ENCODE measurements at regions not wholly inside any gene's neighbourhood (a gene's known extent, or its start where the extent isn't known, plus 50 kb on each side); places are given as distances from the start of the nearest gene placed in this dataset.
"Not testable (repeated sequence)": the region's sequence is repeated elsewhere in the genome, so short reads cannot be mapped to it uniquely, and the experiment has no call there.

DNA sequence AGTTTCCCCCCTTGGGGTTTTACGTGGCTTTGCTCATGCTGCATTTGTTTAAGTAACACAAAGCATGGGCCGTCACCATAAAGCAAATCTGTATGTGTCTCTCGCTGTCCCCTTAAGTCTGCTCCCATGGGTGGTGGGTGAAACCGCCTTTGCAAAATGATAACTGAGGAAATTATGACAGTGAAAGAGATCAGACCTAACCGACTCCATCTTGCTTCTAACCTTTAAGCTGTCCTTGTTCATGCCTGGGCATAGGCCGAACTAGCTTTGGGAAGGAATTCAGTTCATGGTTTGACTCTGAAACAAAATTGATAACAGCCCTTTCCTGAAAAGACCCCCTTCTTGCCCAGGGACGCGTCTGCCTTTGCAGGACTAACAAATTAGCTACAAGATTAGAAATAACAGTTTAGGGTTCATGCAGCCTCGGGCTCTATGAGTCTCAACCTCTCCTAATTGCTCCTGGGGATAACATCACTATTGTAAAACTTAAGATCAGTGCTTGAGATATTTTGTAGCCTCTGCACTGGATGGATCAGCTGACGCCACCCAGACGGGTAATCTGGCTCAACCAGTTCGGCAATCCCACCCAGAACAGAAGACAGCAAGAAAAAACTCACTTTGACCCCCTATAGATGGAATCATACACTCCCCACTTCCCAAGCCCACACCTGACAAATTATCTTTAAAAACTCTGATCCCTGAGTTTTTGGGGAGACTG lies 623.7 kb downstream of the TYW1 start:
- no peak for DNase-seq (ENCODE audit: low read depth)

DNA sequence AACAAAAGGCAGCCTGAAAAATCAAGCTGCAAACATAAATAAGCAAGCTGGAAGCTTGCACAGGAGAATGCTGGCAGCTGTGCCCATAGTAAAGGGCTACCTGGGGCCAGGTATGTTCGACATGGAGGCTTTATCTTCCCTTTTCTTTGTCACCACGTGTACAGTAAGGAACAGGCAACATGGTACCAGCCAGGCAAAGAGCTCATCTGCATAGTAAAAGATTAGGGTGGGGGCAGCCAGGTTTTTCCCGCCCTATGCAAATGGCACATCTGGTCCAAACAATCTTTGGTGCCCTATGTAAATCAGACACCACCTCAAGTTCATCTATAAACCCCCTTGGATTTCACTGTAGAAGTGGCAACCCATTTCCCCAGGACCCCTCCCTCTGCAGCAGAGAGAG lies 625.1 kb downstream of the TYW1 start:
- no peak for DNase-seq (ENCODE audit: low read depth)

DNA sequence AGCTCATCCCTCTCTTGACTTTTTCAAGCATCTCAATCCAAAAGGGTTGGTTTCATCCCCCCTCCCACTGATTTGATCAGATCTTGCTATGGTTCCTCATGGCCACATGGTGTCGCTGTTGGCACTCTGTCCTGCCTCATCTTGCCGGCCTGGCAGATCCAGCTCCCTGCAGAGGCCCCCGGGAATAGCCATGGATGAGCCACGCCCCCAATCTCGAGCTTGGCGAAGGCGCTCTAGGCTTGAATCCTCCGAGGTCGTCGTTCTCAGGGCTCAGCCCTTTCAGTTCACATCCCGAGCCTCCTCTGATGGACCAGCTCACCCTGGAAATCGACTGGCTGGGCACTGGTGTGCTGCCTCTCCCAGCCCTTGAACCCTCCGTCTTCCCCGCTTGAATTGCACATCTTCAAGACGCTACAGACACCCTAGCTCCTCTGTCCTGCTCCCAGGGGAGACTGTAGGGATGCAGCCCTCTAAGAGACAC lies 628.7 kb downstream of the TYW1 start:
- peak; percentile 15 for DNase-seq (ENCODE audit: low read depth)

DNA sequence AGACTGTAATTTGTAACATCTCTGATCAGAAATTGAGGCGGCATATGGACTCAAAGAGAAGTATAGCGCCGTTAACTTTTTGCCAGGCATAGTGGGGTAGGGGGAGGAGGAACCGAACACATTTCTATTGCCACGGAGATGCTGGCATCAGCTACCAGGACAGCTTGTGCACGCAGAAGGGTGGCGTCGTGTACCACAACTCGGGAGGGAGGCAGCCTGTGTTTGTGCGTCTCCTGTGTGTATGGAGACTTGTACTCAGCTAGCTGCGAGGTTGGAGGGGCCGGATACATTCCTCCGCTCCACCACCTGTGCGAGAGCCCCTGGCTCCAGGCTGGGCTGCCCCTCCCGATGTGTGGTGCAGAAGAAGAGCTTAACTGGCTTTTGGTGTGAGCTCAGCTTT lies 634.8 kb downstream of the TYW1 start:
- no peak for DNase-seq (ENCODE audit: low read depth)

DNA sequence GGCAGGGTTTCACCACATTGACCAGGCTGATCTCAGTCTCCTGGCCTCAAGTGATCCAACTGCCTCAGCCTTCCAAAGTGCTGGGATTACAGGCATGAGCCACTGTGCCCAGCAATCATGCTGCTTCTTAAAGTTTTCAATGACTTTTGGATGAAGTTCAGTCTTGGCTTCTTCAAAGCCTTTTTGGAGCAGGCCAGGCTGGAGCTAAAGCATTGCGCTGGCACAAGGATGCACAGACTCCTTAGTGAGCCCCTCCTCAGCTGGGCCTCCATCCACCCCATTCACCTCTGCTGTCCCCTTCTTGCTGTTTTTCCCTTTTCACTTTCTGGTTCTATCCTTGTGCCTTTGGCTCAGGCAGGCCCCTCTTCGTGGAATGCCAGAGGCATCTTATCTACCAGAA lies 638.6 kb downstream of the TYW1 start:
- DNase-seq (ENCODE audit: low read depth): no peak

DNA sequence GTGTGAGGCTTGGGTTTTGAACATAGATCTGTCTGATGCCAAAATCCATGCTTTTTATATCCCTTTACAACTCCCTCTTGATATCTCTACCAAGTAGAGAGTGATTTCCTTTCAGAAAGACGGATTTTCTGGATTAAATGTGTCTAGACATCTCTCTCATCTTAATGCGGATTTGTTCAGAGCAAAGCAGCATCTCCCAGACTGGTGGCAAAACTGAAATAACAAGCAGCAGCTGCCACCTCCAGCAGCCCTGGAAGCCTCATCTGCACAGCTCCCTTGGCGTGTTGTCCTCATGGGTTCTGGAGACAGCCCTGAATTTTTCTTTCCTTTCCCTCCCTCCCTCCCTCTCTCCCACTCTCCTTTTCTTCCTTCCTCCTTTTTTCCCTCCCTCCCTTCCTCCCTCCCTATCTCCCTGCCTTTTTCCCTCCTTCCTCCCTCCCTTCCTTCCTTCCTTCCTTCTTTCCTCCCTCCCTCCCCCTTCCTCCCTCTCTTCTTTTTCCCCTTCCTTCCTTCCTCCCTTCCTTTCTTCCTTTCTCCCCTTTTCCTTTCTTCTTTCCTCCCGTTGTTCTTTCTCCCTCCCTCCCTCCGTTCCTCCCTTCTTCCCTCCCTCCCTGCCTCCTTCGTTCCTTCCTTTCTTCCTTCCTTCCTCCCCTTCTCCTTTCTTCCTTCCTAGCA lies 639.9 kb downstream of the TYW1 start:
- no peak for DNase-seq (ENCODE audit: low read depth)

DNA sequence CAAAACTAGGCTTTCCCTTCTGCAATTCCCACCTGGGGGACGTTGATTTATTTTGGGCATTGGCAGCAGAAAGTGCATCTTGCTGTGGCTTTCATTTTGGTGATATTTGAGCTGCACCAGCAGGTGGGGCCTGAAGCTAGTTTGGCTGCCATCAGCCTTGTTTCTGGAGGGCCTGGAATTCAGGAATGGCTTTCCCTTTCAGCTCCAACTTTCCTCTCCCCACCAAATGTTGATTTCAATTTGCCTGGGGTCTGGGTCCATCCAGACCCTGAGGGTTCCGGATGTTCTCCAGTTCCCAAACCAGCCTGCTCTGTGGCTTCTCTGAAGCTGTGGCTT lies 640.4 kb downstream of the TYW1 start:
- DNase-seq (ENCODE audit: low read depth): no peak

DNA sequence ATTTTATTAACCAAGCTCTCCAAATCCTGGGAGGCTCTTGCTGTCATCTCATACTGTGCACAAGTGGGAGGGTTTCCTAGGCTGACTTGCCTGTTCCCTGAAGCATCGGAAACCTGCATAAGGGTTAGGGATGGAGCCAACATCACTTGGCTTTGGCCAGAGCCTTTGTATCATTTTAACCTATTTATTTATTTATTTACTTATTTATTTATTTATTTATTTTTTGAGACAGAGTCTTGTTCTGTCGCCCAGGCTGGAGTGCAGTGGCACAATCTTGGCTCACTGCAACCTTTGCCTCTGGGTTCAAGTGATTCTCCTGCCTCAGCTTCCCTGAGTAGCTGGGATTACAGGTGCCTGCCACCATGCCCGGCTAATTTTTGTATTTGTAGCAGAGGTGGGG lies 645.9 kb downstream of the TYW1 start:
- DNase-seq (ENCODE audit: low read depth): not testable (repeated sequence)

DNA sequence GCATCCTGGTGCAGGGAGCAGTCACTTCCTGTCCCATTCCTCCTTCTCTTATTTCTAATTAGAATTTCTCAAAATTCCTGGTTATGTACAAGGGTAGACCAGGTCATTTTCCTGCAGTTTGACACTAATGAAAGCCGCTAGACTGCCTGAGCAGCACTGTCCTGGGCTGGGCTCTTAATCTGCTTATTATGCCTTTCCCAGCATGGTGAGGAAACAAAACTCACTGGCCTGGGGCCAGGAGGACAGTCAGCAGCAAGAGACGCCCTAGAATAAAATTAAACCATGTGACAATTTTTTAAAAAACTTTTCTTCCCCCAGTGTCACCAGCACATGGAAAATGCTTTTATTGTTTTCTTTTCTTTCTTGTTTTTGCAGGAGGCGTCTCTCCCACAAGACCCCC lies 647.5 kb downstream of the TYW1 start:
- no peak for DNase-seq (ENCODE audit: low read depth)

DNA sequence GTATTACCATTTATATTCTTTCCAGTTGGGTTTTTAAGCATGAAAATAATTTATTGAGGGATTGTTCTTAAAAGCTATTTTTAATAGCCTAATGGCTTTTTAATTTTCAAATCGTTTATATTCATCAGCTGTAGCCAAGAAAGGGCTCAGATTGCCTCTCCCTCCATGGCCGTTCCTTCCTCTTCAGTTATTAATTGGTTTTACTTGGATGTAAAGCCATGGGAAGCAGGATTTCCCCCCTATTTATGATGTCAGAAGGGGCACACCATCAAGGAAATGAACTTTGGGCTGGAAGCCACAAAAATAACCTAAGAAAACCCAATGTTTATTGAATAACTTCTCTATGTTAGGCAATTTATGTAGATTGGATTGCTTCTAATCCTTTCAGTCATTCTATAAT lies 656.3 kb downstream of the TYW1 start:
- DNase-seq (ENCODE audit: low read depth): no peak

DNA sequence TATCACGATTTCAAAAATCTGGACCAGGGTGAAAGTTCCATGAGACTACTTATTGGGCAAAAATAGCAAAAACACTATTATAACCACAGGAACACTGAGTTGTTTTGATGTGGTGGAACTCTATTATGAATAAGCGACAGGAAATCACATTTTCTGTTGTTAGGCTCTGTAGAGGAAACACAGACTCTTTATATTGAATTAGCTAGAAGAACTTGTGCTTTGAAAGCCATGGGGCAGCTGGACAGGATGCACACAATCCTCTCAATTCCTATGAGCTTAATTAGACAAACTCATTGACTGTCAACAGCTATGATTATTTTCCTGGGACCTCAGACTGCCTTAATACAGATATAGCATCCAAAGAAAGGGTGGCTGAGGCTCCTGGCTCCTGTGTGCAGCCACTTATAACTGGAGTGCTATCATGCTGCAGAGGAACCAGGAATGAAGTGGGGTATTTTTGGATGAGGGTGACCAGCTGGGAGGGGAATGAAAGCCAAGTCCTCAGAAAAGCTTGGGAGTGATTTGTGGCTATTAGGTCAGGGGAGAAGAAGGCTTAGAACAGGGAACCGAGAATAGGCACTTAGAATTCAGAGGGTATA lies 657.3 kb downstream of the TYW1 start:
- DNase-seq (ENCODE audit: low read depth): no peak

DNA sequence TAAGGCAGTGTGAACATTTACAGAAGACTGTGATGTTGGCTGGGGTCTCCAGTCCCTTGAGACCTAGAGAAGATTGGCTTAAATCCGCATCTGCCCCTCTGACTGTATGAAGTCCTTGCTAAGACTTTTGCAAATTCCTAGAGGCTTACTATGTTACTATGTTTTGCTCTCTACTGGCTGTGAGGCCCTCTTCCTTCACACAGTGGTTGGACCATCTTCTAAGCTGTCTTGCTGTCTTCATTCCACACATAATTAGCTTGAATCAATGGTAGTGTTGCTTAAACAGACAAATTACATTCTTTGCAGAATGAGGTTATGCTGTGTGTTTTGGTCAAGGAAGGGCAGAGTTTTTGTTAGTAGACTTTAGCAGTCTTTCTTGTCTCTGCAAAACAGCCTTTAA lies 658.0 kb downstream of the TYW1 start:
- no peak for DNase-seq (ENCODE audit: low read depth)

DNA sequence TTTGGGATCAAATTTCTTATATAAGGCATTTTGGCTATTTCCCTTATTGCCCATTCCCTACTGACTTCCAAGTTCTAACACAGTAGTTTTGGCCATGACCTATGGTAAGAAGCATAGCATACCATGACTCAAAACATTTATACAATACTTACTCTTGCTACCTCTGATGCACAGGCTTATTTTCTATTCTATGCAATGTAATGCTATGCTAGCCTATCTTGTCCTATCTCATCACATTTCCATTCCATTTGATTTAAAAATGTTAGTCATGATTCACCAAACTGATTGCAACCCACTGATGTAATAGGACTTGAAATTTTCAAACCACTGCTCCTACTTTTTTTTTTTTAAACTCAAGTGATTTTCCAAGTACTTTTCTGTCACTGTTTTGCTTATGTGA lies 658.5 kb downstream of the TYW1 start:
- DNase-seq (ENCODE audit: low read depth): no peak

DNA sequence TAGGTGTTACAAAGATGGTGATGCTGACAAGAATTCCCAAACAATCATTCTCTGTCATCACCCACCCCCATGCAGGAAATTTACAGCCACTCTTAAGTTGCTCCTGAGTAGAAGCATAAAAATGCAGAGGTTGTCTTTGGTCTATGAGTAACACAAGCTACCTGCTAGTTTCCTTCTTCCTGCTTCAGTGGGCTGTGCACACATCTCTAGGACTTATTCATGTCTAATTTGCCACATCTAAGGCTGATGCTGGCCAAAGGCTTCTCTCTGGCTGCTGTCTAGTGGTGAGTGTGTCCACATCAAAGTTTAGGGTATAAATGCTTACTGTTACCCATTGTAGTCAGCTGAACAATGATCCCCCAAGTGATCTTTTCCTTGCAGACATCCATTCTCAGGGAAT lies 662.5 kb downstream of the TYW1 start:
- DNase-seq (ENCODE audit: low read depth): no peak

DNA sequence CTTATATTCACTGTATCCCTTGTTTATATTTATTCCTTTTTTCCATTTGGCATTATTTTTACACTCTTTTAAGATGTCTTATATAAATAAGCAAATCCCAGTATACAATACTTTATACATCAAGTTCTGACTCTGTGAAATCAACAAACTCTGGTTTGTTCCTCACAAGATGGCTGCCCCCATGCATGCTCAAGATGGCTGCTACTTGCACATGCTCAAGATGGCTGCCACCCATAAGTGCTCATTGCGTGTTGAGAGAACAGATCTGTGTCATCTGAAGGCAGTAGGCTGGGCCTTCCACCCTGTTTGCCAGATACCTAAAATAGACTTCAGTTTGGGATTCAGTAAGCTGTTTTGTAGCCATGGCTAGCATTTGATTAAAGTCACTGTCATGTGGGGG lies 666.2 kb downstream of the TYW1 start:
- DNase-seq (ENCODE audit: low read depth): no peak

DNA sequence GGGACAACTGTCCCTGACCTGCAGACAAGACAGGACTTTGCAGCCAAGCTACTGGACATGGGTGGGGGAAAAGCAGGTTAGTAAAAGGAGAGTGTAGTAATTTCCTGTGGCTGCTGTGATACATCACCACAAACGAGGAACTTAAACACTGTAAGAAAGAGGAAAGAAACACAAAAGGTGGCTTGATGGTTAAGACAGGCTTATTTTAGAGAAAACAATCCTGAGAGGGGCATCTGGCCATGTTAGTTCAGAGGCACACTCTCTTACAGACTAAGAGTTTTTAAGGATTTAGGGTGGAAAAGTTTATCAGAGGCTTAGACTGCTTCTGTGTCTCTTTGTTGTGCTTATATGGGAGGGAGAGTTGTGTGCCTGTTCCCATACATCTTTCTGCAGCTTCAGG lies 667.0 kb downstream of the TYW1 start:
- no peak for DNase-seq (ENCODE audit: low read depth)

DNA sequence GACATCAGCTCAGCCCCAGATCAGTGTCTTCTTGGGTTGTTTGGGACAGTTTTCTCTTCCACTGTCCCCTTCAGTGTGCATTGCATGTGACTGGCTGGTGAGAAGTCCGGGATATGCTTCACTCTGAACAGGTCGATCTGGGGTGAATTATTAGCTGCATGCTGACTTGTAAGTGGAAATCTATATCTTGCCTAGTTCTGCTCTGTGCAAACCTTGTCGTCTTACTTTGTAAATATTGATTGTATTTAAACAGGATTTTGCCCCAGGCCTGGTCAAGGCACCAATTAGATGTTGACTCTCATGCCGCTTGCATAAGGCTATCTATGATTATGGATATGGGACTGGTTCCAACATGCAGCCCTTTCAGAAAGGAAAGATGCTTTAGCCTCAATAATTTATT lies 669.7 kb downstream of the TYW1 start:
- DNase-seq (ENCODE audit: low read depth): not testable (repeated sequence)

DNA sequence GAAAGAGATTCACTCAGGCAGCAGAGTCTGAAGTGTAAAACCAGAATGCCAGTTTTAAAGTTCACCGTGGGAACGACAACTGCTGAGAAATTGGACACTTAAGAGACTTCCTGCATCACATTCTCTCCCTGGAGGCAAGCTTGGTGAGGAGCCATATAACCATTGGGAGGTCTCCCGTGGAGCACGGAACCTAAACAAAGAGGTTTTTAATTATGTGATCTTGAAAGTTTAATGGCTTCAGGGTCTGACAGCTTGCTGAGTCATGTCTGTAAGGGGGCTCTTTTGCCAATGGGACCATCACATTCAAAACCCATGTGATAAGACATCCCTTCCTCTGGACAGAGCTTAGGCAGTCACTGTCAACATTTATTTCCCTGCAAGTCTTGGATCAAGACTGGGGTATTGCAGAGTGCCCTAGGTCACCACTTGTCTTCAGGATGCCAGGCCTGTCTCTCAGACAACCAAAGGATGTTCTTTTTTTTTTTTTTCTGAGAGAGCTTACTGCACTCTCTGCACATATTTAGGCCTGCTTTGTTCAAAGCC lies 674.4 kb downstream of the TYW1 start:
- no peak for DNase-seq (ENCODE audit: low read depth)

DNA sequence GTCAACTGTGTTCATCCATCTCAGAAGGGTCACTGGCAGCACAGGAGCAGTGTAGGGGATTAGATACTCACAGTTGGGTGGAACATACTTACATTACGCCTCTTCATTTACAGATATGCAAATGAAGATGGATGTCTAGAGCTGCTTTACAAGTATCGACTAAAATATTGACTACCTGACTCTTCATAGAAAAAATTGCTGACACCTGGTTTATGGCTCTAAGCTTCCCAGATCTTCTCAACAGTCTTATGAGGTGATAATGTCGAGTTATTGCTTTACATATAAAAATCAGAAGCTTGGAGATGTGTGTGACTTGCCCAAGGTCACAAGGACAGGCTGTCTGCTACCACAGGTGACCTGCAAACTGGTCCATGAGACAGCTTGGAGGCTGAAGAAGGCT lies 677.2 kb downstream of the TYW1 start:
- DNase-seq (ENCODE audit: low read depth): no peak

DNA sequence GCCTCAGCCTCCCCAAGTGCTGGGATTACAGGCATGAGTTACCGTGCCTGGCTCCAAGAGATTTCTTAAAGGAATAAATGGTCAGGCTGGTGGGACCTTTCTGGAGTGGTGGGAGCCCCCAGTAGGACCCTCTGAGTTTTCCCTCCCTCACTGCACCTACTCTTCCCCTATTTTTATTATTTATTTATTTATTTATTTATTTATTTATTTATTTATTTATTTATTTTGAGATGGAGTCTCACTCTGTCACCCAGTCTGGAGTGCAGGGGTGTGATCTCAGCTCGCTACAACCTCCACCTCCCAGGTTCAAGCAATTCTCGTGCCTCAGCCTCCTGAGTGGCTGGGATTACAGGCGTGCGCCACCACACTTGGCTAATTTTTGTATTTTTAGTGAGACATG lies 678.2 kb downstream of the TYW1 start:
- not testable (repeated sequence) for DNase-seq (ENCODE audit: low read depth)

DNA sequence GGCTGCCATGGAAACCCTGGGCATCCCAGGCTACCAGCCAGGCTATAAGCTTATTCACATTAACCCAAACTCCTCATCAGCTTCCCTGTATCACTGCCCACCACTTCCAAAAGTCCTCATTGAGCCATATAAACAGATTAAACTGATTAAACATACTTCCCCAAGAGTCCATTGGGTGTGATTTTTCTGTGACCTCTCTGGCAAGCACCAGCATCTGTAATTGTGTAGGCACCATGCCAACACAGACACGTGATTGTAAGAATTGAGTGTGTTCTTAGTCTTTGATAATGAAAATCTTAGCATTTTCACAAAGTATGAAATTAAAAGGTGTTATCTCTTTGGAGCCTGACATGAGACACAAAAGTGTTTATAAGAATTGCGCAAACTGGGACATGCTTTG lies 679.3 kb downstream of the TYW1 start:
- no peak for DNase-seq (ENCODE audit: low read depth)

DNA sequence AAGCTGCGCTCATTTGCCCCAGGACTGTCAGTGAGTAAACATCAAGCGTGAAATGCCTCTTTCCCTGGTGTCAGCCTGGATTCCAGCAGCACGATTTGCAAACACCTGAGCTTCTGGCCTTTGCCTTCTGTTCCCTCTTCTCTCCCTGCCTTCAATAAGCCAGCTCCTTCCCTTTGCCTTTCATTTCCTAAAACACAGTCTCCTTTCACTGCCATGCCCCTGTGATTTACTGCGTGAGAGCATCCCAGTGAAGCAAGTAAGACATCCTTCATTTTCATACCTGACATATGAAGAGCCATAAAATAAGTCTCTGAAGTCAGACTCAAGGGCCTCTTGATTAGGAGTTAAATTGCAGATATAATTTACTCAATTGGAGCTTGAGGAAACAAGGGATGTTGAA lies 681.8 kb downstream of the TYW1 start:
- no peak for DNase-seq (ENCODE audit: low read depth)

DNA sequence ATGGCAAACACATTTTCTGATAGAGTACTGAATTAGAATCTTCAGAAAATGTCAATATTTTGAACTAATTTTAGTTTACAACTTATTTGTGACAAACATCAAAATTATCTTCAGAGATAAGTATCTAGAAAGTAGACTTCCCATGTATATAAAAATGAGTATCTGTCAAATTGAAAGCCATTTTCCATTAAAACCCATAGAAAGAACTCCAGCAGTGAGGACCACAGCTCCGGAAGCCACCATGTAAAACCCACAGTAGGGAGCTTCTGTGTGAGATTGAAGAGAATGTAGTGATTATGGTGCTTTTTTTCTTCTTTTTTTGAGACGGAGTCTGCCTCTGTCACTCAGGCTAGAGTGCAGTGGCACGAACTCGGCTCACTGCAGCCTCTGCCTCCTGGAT lies 687.0 kb downstream of the TYW1 start:
- no peak for DNase-seq (ENCODE audit: low read depth)
